ENCODE measurements at regions not wholly inside any gene's neighbourhood (a gene's known extent, or its start where the extent isn't known, plus 50 kb on each side); places are given as distances from the start of the nearest gene placed in this dataset.

DNA sequence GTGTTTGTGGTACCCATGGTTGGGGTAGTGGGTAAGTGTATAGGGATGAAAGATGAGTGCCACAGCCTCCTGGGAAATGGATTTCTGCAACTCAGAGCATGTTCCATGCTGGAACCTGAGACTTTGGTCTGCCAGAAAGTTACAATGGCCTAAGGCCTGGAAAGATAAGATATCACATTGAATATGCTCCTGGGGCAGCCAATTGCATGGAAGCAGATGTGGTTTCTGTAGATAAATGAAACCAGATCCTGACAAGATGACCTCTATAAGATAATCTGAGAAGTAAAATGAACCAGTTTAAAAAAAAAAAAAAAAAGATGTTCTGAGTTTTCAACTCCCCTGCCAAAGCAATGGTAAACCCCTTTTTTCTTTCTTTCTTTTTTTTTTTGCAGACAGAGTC, 91.4 kb upstream of the NCK2 start:
- no peak overlapping the region for H3K4me3 ChIP-seq (ENCODE audit: low read depth, low read length)
- TF ChIP-seq, protein P1, sequence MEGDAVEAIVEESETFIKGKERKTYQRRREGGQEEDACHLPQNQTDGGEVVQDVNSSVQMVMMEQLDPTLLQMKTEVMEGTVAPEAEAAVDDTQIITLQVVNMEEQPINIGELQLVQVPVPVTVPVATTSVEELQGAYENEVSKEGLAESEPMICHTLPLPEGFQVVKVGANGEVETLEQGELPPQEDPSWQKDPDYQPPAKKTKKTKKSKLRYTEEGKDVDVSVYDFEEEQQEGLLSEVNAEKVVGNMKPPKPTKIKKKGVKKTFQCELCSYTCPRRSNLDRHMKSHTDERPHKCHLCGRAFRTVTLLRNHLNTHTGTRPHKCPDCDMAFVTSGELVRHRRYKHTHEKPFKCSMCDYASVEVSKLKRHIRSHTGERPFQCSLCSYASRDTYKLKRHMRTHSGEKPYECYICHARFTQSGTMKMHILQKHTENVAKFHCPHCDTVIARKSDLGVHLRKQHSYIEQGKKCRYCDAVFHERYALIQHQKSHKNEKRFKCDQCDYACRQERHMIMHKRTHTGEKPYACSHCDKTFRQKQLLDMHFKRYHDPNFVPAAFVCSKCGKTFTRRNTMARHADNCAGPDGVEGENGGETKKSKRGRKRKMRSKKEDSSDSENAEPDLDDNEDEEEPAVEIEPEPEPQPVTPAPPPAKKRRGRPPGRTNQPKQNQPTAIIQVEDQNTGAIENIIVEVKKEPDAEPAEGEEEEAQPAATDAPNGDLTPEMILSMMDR (IDR thresholded peaks at IDR 0.05; ENCODE audit: borderline replicate concordance, insufficient read depth, low read depth, low read length), result no peak

DNA sequence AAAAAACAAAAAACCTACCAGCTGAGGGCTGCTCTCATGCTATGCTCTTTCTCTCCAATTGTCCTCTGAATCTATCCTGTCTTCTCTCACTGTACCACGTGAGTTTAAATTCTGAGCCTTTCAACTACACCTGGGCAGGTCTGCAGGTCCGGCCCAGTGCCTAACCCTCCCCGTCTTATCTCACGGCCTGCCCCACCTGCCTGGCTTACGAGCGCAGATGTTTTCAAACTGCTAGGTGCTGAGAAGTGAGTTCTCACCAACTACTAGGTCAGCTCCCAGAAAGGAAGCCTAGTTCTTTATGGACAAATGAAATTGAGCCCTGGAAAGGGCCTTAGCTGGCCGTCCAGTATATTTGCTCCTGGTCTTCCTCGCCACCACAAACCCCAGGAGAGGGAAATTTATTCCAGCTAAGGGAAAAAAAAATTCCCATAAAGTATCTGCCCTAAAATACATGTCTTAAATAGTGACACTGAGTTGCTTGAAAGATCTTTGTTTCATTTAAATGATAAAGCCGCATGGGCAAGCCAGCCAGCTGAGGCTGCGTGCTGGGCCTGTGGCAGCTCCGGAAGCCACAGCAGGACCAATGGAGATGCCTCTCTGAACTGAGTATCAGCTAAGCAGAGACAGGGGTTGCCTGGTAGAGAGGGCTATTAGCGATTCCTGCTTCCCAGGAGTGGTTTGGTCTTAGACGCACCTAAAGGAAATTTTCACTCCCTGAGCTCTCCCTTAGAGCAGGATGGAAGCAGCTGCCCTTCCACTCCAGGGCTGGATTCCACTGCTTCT, 92.5 kb upstream of the NCK2 start:
- H3K4me3 ChIP-seq (ENCODE audit: low read depth, low read length), result no peak overlapping the region
- TF ChIP-seq, protein P1 (IDR thresholded peaks at IDR 0.05; ENCODE audit: borderline replicate concordance, insufficient read depth, low read depth, low read length), result no peak

DNA sequence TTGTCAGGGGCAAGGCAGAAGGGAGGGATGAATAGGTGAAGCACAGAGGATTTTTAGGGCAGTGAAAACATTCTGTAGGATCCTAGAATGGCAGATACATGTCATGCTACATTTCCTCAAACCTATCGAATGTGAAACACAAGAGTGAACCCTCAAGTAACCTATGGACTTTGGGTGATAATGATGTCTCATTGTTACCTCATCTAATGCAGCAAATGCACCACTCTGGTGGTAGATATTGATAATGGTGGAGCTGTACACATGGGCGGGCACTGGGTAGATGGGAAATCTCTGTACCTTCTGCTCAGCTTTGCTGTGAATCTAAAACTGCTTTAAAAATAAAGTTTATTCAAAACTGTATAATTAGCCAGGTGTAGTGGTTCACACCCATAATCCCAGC, 95.2 kb upstream of the NCK2 start:
- TF ChIP-seq, protein P1 (IDR thresholded peaks at IDR 0.05; ENCODE audit: borderline replicate concordance, insufficient read depth, low read depth, low read length), result no peak
- no peak overlapping the region for H3K4me3 ChIP-seq (ENCODE audit: low read depth, low read length)

DNA sequence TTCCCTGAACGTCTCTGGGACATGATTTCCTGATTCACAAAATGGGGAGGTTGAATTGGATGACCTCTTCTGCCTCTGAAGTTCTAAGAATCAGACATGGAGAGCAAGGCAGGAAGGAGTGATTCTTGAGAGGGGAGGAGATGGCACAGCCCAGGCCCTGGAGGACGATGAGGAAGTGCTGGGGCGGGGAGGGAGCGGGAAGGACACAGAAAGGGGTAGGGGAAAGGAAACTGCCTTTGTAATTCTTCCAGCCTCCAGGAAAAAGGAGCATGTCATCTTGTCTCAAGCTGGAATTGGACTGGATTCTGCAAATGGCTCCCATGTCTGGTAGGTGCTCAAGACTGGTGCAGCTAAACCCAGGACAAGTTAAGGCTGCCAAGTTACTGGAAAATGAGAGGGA, 97.0 kb upstream of the NCK2 start:
- H3K4me3 ChIP-seq (ENCODE audit: low read depth, low read length), result no peak overlapping the region
- TF ChIP-seq, protein P1 (IDR thresholded peaks at IDR 0.05; ENCODE audit: borderline replicate concordance, insufficient read depth, low read depth, low read length), result no peak

DNA sequence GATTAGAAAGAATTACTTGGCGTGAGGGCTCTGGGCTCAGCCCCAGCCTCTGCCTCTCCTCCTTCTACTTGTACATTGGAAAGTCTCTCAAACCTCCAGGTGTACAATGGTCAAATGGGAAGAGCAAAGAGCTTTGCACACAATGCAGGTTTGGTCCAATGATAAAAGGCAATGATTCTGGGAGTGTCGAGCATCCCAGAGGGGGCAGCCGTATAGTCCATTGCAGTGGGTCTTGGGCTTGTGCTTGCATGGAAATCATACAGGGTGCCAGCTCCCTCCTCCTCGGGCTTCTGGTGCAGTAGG, 98.0 kb upstream of the NCK2 start:
- H3K4me3 ChIP-seq (ENCODE audit: low read depth, low read length), result no peak overlapping the region
- TF ChIP-seq, protein P1 (IDR thresholded peaks at IDR 0.05; ENCODE audit: borderline replicate concordance, insufficient read depth, low read depth, low read length), result no peak

DNA sequence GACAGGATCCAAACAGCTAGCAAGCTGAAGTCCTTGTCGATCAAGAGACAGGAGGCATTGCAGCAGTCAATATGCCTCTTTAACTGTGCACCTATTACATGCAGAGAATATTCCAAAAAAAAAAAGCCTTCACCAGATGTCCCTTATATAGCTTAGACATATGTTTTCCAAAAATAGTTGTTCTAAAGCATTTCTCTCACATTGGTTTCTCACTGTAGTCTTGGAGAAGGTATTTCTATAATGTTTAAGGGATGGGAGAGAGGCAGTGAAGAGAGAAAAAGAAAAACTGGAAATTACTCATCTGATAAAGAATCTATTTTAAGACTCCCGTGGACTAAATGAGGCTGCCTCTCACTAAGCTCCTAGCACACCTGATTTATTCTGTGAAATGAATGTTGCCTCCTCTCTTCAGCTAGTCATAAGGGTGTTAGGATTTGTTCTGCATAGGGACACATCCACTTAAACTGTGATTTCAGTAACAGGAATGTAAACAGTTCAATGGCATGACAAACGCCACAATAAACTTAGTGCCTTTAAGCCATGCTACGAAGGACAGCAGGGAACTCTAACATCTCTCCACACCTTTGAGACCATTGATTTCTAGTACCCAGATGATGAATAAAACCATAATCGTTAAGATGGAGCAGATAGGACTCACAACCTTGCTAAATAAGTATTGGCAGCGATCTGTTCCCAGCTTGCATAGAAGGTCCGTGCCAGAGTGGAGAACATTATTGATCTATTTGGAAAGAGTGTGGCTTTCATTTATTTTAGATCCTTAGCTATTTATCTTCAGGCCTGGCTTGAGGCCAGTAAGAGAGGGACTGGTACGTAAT, 98.6 kb upstream of the NCK2 start:
- TF ChIP-seq, protein P1 (IDR thresholded peaks at IDR 0.05; ENCODE audit: borderline replicate concordance, insufficient read depth, low read depth, low read length), result no peak
- no peak overlapping the region for H3K4me3 ChIP-seq (ENCODE audit: low read depth, low read length)
